Stimulated activated naive CD4-positive, alpha-beta T cell (primary cell): ENCODE measurements at regions not wholly inside any gene's neighbourhood (a gene's known extent, or its start where the extent isn't known, plus 50 kb on each side); places are given as distances from the start of the nearest gene placed in this dataset.

ENCODE experiments used
- DNase-seq, 6 experiments: peaks; one replicate each; lab custom pipeline; 2025; lab: John Stamatoyannopoulos, UW

- DNase-seq: no peak
These were observed 171.6 kb downstream of the SLC6A15 start for GRCh38 chr12:84741031-84741430.

GRCh38 chr12:84740602-84741001 lies 172.0 kb downstream of the SLC6A15 start:
- no peak for DNase-seq

- DNase-seq: no peak
These were observed 174.1 kb downstream of the SLC6A15 start for GRCh38 chr12:84738481-84738972.

GRCh38 chr12:84732828-84733340 lies 179.7 kb downstream of the SLC6A15 start:
- DNase-seq: no peak

- DNase-seq: no peak
These were observed 181.9 kb downstream of the SLC6A15 start for GRCh38 chr12:84730561-84731162.

- DNase-seq: no peak
These were observed 184.6 kb downstream of the SLC6A15 start for GRCh38 chr12:84727961-84728360.

DNA sequence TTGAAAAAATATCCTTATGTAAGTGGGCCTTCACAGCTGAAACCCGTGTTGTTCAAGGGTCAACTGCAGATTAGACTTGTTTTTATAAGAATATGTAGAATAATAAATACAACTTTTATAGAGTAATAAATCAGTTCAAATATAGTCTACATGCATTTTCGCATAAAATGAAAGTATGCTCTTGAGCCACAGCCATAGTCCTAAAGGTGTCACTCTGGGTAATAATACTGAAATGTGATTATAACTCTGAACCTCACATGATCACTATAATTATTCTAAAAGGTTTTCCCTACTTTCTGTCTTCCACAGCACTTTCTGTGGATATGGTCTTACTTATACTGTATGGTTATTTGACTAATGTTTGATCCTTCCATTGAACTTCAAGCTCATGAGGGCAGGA lies 185.8 kb downstream of the SLC6A15 start:
- no peak for DNase-seq

DNA sequence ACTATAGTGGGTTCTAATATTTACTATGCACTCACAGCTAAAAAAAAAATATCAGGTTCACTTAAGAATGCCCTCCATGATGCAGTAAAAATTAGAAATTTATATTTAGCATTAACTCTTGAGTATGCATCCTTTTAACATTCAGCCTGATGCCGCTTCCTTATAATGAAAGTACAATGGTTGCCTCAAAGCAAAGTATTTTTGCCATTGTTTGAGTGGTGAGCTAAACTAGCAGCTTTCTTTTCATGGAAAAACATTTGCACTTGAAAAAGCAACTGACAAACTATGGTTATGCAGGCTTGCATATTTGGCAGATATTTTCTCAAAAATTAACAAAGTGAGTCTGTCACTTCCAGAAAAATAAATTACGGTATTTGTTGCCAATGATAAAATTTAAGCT lies 188.6 kb downstream of the SLC6A15 start:
- DNase-seq: no peak

DNA sequence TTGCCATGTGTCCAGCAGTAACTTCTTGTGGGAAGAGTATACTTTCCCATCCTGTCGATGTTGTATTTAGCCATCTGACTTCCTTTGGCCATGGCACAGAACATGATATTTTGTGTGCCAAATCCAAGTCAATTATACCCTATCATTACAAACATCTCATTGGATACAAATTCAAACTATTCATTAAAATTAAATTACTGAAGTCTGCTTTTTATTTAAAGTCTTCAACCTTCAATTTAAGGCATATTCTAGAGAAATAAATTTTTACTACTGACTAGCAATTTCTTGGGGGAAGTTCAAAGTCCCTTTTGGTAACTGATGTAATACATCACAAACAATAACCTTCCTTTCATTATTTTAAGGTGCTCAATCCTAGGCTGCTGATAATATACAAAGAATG lies 192.6 kb downstream of the SLC6A15 start:
- no peak for DNase-seq

- no peak for DNase-seq
These were observed 193.7 kb downstream of the SLC6A15 start for GRCh38 chr12:84718906-84719305.

DNA sequence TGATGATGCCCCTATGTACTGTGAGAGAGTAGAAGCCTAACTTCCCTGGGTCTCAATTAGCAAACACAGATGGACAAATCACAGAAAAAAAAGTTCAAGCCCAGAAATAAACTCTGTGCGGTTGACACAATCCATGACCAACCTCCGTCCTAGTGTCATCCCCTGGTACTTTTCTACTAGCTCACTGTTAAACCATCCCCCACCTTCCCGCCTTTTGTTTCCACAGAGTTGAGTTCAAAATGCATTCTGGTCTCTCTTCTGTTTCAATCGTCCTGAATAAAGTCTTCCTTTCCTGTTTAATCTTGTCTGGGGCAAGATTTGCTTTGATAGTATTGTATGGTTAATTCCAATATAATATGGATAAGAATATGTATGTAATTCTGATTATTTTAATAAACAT lies 199.9 kb downstream of the SLC6A15 start:
- DNase-seq: no peak

DNA sequence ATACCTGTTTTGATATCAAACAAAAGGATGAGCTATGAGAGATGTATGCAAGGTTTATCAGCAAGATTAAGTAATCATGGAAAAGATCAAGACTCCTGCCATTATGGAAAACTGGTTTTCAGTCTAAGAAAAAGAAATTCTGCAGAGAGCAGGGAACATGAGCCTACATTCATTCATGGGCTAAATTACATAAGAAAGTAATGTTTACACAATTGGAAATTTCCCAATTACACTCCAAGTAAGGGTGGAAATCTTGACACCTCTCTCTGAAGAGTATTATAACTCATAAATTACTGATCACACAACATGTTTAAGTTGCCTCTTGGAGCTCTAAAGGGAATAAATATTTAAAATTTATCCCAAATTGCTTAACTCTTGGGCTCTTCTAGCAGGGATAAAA lies 206.2 kb downstream of the SLC6A15 start:
- no peak for DNase-seq

GRCh38 chr12:84704856-84705255 lies 207.7 kb downstream of the SLC6A15 start:
- DNase-seq: no peak

DNA sequence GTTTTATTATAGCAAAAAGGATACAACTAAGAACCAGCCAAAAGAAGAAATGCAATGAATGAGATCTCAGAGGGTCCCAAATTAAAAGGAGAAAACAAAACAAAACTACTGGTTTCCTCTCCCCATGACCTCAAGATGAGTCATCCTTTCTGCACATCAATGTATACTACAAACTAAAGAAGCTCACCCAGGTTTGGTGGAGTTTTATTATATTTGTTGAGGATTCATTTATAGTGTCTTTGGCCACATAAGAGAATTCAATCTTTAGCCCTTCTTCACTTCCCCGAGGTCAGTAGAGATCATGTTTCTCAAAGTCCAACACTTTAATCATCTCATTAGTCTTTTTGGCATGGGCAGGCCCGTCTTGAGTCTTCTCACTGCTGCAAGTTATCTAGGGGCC lies 210.6 kb downstream of the SLC6A15 start:
- no peak for DNase-seq

DNA sequence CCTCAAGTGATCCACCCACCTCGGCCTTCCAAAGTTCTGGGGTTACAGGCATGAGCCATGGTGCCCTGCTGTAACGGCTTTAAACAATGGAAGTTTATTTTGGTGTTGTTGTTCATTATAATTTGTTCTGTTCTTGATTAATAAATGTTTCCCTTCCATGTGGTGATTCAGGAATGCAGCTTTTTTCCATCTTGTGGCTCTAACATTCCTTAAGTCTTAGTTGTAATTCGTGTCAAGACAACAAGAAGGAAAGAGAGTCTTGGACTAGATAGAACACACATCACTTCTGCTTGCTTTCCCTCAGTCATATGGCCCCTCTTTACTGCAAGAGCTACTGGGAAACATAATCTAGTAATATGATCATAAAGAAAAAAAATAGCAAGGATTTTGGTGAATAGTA lies 211.6 kb downstream of the SLC6A15 start:
- no peak for DNase-seq

- no peak for DNase-seq
These were observed 213.8 kb downstream of the SLC6A15 start for GRCh38 chr12:84698576-84699333.

DNA sequence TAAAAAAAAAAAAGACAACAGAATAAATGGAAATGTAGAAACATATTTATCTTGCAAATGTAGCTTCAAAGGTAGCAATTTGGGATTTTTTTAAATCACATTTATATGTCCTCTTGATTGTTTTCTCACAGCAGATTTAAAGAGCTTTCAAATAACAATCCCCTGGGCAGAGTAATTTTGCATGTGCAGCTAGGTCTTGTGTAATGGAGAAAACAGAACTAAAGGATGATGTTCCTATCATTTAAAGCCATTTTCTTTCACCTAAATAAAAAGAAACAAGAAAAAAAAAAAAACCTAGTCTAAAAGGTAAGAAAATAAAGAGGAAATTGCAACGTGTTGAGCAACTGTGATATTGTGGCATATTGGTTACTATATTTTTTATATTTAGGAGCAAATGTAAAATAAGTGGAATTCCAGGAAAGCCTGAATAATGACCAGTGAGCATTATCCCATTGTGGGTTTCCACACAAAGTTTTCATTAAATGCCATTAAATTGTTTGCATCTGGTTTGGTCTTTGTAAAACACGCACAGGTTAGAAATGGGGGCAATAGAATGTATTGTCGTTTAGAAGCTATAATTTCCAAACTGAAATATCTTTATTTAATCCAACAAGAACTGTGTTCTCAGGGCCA lies 215.6 kb downstream of the SLC6A15 start:
- no peak for DNase-seq

- no peak for DNase-seq
These were observed 216.3 kb downstream of the SLC6A15 start for GRCh38 chr12:84696281-84696680.

GRCh38 chr12:84694116-84694515 lies 218.5 kb downstream of the SLC6A15 start:
- DNase-seq: no peak

GRCh38 chr12:84692071-84692470 lies 220.5 kb downstream of the SLC6A15 start:
- no peak for DNase-seq

DNA sequence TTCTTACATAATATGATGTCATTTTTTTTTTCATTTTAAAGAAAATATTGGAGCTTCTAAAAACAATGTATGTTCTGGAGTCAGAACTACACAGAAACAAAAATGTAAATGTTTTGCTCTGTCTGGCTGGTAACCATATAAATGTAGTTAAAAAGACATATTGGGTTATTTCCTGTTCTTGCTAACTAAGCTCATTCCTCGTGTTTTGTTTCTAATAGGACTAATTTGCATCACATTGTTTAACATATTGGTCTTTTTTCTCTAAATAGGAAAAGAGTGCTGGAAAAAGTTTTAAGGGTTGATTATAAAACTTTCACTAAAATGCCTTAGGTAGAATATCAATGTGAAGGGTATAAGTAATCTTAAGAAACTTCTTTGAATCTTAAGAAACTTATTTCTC lies 221.3 kb downstream of the SLC6A15 start:
- no peak for DNase-seq

DNA sequence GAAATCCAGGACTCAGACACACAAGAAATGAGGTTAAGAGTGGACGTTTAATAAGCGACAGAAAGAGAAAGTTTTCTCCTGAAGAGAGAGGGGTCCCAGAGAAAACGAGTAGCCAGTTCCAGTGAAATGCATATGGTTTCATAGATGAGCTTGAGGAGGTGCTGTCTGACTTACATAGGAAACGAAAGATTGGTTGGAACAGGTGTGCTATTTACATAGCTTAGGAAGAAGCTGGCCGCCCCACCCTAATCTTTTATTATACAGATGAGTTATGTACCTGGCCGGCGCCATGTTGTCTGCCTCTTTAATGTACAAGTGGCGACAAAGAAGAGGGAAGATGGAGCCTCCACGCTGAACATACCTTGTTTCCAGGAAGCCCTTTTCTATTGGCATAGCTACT lies 223.0 kb downstream of the SLC6A15 start:
- no peak for DNase-seq

DNA sequence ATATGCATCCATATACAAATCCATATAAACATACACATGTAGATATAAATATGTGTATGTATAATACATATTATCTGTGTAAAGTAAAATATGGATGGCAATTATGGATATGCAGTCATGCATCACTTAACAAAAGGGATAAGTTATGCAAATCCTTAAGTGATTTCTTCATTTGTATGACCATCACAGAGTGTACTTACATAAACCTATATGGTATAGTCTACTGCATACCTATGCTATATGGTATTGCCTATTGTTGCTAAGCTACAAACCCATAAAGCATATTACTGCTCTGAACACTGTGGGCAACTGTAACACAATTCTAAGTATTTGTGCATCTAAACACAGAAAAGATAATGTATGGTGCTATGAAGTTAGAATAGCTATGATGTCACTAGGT lies 227.2 kb downstream of the SLC6A15 start:
- DNase-seq: no peak
